CD4-positive, alpha-beta T cell treated with Interleukin-12 subunit alpha and Interleukin-12 subunit beta, for 1 hour (primary cell): ENCODE measurements at regions not wholly inside any gene's neighbourhood (a gene's known extent, or its start where the extent isn't known, plus 50 kb on each side); places are given as distances from the start of the nearest gene placed in this dataset.
"Not testable (repeated sequence)": the region's sequence is repeated elsewhere in the genome, so short reads cannot be mapped to it uniquely, and the experiment has no call there.

Experiments
- DNase-seq: peaks from one replicate; pipeline ENCODE4 v3.0.0-alpha.2; 2020

GRCh38 chr3:187852842-187853730 is 107.8 kb upstream of the BCL6 start:
- DNase-seq = no peak

- DNase-seq = no peak
These were observed 109.9 kb upstream of the BCL6 start for GRCh38 chr3:187855131-187855530.

- no peak for DNase-seq
These were observed 111.3 kb upstream of the BCL6 start for GRCh38 chr3:187856555-187856954.

- no peak for DNase-seq
These were observed 112.8 kb upstream of the BCL6 start for GRCh38 chr3:187858041-187858440.

- DNase-seq = no peak
These were observed 113.4 kb upstream of the BCL6 start for GRCh38 chr3:187858711-187859110.

GRCh38 chr3:187862701-187863277 is 117.5 kb upstream of the BCL6 start:
- not testable (repeated sequence) for DNase-seq

GRCh38 chr3:187870360-187871203 is 125.3 kb upstream of the BCL6 start:
- no peak for DNase-seq

GRCh38 chr3:187871204-187871591 is 125.9 kb upstream of the BCL6 start:
- DNase-seq = no peak

- DNase-seq = no peak
These were observed 126.6 kb upstream of the BCL6 start for GRCh38 chr3:187871848-187872247.

GRCh38 chr3:187873843-187874242 is 128.6 kb upstream of the BCL6 start:
- DNase-seq = no peak

GRCh38 chr3:187875863-187876262 is 130.6 kb upstream of the BCL6 start:
- no peak for DNase-seq

- no peak for DNase-seq
These were observed 133.7 kb upstream of the BCL6 start for GRCh38 chr3:187878772-187879518.

GRCh38 chr3:187880441-187880840 is 135.2 kb upstream of the BCL6 start:
- DNase-seq = no peak

- DNase-seq = no peak
These were observed 135.6 kb upstream of the BCL6 start for GRCh38 chr3:187880851-187881250.

- no peak for DNase-seq
These were observed 143.4 kb upstream of the BCL6 start for GRCh38 chr3:187888701-187889100.

- DNase-seq = no peak
These were observed 143.8 kb upstream of the BCL6 start for GRCh38 chr3:187889106-187889505.

GRCh38 chr3:187889601-187890404 is 144.5 kb upstream of the BCL6 start:
- no peak for DNase-seq

GRCh38 chr3:187890405-187890752 is 145.1 kb upstream of the BCL6 start:
- not testable (repeated sequence) for DNase-seq

GRCh38 chr3:187896646-187897045 is 151.4 kb upstream of the BCL6 start:
- DNase-seq = no peak

- DNase-seq = no peak
These were observed 154.0 kb upstream of the BCL6 start for GRCh38 chr3:187899246-187899645.

- no peak for DNase-seq
These were observed 155.9 kb upstream of the BCL6 start for GRCh38 chr3:187900993-187901755.
